GM23338 (cell line): ENCODE measurements at regions not wholly inside any gene's neighbourhood (a gene's known extent, or its start where the extent isn't known, plus 50 kb on each side); places are given as distances from the start of the nearest gene placed in this dataset.

Experiments
- CREB1 ChIP-seq: fragments of 250-450 bp; sonication (Bioruptor Pico); IDR thresholded peaks from 2 replicates; pipeline ENCODE4 v1.5.0; 2020; ENCODE audit warnings: low read depth, mild to moderate bottlenecking, moderate library complexity
- CTCF ChIP-seq, 2 experiments: fragments of 200-600 bp in 1 of 2; sonication (generic) in 1 of 2; conservative IDR thresholded peaks; 2 replicates each; pipeline versions ENCODE4 v1.5.1 to v1.6.1; 2016 to 2017; ENCODE audit warnings: antibody characterized with exemption in 2 of 2, low read depth in 2 of 2, mild to moderate bottlenecking in 2 of 2, moderate library complexity in 1 of 2
- EZH2 ChIP-seq: fragments of 200-600 bp; sonication (generic); IDR thresholded peaks from one replicate; pipeline ENCODE4 v1.8.0; 2017; ENCODE audit warnings: antibody characterized with exemption, mild to moderate bottlenecking, low read depth; ENCODE audit not compliant: unreplicated experiment
- EZH2phosphoT487 ChIP-seq: fragments of 200-600 bp; sonication (generic); IDR thresholded peaks from one replicate; pipeline ENCODE4 v1.8.1; 2018; ENCODE audit warnings: antibody characterized with exemption; ENCODE audit not compliant: unreplicated experiment
- JUNB ChIP-seq: IDR thresholded peaks from one replicate; pipeline ENCODE4 v1.6.1; 2016; ENCODE audit warnings: antibody characterized with exemption; ENCODE audit not compliant: unreplicated experiment
- NANOG ChIP-seq: IDR thresholded peaks from 2 replicates; pipeline ENCODE4 v1.6.1; 2016; ENCODE audit warnings: antibody characterized with exemption, borderline replicate concordance
- POLR2AphosphoS5 ChIP-seq: IDR thresholded peaks from 2 replicates; pipeline ENCODE4 v1.6.1; 2016; ENCODE audit warnings: antibody characterized with exemption, low read depth
- REST ChIP-seq: IDR thresholded peaks from one replicate; pipeline ENCODE4 v1.6.1; 2018; ENCODE audit warnings: antibody characterized with exemption; ENCODE audit not compliant: unreplicated experiment
- STAT1 ChIP-seq: IDR thresholded peaks from one replicate; pipeline ENCODE4 v1.6.1; 2016; ENCODE audit warnings: antibody characterized with exemption; ENCODE audit not compliant: unreplicated experiment
- ZNF114 ChIP-seq: fragments of 250-450 bp; sonication (Bioruptor Pico); IDR thresholded peaks from 2 replicates; pipeline ENCODE4 v1.5.0; 2020; ENCODE audit warnings: mild to moderate bottlenecking, moderate library complexity
- ZNF331 ChIP-seq: fragments of 250-450 bp; sonication (Bioruptor Pico); IDR thresholded peaks from 2 replicates; pipeline ENCODE4 v1.5.0; 2020; ENCODE audit warnings: low read depth, mild to moderate bottlenecking, moderate library complexity
- TF ChIP-seq, protein P1 (sequence below): IDR thresholded peaks from 2 replicates; pipeline ENCODE4 v1.6.1; 2016; ENCODE audit warnings: antibody characterized with exemption
- TF ChIP-seq, protein P2 (sequence below): fragments of 250-450 bp; sonication (Bioruptor Pico); IDR thresholded peaks from 2 replicates; pipeline ENCODE4 v1.5.0; 2020; ENCODE audit warnings: mild to moderate bottlenecking, moderate library complexity

DNA sequence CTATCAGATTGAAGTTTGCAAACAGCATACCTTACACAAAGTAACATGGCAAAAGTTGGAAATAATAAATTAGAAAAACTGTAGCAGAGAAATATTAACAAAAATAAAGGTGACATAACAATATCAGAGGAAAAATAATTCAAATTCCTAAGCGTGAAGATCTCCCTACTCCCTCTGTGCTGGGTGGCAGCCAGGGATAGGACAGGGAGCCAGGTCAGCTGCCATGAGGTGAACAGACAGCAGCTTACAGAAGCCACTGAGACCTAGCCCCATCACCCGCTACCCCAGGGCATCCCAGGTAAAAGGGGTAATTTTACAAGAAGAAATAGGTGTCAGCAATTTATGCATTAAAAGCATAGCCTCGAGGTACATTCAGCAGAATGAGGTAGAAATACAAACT lies 423.8 kb upstream of the HS6ST1 start:
- no peak for TF ChIP-seq CTCF (conservative IDR thresholded peaks at IDR 0.05; ENCODE audit: low read depth in 2 of 2)
- TF ChIP-seq CREB1 (CRISPR knock-in tag) = no peak
- no peak for TF ChIP-seq POLR2AphosphoS5
- no peak for TF ChIP-seq EZH2
- TF ChIP-seq, protein P1, sequence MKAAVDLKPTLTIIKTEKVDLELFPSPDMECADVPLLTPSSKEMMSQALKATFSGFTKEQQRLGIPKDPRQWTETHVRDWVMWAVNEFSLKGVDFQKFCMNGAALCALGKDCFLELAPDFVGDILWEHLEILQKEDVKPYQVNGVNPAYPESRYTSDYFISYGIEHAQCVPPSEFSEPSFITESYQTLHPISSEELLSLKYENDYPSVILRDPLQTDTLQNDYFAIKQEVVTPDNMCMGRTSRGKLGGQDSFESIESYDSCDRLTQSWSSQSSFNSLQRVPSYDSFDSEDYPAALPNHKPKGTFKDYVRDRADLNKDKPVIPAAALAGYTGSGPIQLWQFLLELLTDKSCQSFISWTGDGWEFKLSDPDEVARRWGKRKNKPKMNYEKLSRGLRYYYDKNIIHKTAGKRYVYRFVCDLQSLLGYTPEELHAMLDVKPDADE = no peak
- TF ChIP-seq NANOG = no peak
- no peak for TF ChIP-seq JUNB
- no peak for TF ChIP-seq ZNF331 (CRISPR knock-in tag)
- TF ChIP-seq REST = no peak
- no peak for TF ChIP-seq EZH2phosphoT487
- no peak for TF ChIP-seq ZNF114
- TF ChIP-seq, protein P2, sequence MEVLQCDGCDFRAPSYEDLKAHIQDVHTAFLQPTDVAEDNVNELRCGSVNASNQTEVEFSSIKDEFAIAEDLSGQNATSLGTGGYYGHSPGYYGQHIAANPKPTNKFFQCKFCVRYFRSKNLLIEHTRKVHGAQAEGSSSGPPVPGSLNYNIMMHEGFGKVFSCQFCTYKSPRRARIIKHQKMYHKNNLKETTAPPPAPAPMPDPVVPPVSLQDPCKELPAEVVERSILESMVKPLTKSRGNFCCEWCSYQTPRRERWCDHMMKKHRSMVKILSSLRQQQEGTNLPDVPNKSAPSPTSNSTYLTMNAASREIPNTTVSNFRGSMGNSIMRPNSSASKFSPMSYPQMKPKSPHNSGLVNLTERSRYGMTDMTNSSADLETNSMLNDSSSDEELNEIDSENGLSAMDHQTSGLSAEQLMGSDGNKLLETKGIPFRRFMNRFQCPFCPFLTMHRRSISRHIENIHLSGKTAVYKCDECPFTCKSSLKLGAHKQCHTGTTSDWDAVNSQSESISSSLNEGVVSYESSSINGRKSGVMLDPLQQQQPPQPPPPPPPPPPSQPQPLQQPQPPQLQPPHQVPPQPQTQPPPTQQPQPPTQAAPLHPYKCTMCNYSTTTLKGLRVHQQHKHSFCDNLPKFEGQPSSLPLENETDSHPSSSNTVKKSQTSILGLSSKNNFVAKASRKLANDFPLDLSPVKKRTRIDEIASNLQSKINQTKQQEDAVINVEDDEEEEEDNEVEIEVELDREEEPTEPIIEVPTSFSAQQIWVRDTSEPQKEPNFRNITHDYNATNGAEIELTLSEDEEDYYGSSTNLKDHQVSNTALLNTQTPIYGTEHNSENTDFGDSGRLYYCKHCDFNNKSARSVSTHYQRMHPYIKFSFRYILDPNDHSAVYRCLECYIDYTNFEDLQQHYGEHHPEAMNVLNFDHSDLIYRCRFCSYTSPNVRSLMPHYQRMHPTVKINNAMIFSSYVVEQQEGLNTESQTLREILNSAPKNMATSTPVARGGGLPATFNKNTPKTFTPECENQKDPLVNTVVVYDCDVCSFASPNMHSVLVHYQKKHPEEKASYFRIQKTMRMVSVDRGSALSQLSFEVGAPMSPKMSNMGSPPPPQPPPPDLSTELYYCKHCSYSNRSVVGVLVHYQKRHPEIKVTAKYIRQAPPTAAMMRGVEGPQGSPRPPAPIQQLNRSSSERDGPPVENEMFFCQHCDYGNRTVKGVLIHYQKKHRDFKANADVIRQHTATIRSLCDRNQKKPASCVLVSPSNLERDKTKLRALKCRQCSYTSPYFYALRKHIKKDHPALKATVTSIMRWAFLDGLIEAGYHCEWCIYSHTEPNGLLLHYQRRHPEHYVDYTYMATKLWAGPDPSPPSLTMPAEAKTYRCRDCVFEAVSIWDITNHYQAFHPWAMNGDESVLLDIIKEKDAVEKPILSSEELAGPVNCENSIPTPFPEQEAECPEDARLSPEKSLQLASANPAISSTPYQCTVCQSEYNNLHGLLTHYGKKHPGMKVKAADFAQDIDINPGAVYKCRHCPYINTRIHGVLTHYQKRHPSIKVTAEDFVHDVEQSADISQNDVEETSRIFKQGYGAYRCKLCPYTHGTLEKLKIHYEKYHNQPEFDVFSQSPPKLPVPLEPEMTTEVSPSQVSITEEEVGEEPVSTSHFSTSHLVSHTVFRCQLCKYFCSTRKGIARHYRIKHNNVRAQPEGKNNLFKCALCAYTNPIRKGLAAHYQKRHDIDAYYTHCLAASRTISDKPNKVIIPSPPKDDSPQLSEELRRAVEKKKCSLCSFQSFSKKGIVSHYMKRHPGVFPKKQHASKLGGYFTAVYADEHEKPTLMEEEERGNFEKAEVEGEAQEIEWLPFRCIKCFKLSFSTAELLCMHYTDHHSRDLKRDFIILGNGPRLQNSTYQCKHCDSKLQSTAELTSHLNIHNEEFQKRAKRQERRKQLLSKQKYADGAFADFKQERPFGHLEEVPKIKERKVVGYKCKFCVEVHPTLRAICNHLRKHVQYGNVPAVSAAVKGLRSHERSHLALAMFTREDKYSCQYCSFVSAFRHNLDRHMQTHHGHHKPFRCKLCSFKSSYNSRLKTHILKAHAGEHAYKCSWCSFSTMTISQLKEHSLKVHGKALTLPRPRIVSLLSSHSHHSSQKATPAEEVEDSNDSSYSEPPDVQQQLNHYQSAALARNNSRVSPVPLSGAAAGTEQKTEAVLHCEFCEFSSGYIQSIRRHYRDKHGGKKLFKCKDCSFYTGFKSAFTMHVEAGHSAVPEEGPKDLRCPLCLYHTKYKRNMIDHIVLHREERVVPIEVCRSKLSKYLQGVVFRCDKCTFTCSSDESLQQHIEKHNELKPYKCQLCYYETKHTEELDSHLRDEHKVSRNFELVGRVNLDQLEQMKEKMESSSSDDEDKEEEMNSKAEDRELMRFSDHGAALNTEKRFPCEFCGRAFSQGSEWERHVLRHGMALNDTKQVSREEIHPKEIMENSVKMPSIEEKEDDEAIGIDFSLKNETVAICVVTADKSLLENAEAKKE (CRISPR knock-in tag) = no peak
- no peak for TF ChIP-seq STAT1
